HS-5 (cell line): ENCODE measurements at regions not wholly inside any gene's neighbourhood (a gene's known extent, or its start where the extent isn't known, plus 50 kb on each side); places are given as distances from the start of the nearest gene placed in this dataset.

Experiments
- DNase-seq: peaks from one replicate; pipeline ENCODE4 v3.0.0-alpha.2; 2012; ENCODE audit warnings: low read depth

GRCh38 chr2:217299590-217299989 lies 439.7 kb upstream of the TNP1 start:
- DNase-seq, result no peak

- DNase-seq, result no peak
Measured at GRCh38 chr2:217297096-217297495, 437.2 kb upstream of the TNP1 start.

DNA sequence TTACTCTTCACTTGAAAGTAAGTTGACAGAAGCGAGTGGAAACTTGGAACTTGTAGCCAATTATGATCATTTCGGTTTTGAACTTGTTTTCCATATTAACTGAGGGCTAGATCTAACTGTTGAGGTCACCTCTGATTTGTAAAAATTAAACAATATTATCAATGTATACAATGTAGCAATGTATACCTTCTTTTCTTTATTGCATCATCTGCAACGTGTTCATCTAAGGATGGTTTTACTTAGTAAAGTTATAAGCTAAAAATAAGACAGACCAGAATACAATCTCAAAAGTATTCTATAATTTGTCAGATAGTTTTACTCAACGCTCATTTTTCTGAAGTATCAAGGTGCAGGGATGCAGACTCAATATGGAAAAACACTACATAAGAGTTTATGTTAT lies 435.0 kb upstream of the TNP1 start:
- no peak for DNase-seq

DNA sequence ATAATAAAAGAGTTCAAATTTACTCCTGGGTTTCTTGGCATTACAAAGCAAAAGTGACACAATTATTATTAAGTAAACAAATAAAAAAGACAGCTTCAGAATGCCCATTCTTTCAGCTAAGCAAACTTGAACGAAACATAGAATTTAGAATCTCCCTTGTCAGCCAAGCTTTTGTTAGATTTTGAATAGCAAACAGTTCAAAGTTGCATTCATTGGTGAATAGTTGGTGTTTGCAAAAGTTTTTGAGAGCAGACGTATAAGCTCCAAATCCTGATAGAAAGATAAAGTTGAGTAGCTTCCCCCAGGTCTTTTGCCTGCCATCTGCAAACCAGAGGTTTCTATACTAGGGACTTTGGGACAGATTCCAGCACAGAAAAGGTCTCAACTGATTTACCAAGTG lies 434.3 kb upstream of the TNP1 start:
- DNase-seq, result no peak

DNA sequence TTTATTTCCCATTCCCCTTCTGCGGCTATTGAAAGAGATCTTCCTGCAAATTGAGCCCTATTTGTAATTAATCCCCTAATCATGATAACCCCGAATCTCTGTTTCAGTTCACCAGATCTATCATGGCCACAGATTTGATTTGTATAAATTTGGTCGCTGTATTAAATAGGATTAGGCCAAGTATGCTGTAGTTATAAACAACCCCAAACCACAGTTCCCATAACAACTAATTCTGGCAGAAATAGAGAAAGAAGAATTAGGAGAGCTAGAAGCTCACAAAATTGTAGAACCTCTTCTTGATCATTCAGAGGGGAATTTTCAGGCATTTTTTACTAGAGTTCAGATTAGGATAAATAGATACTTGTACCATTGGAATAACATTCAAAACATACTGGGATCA lies 433.7 kb upstream of the TNP1 start:
- DNase-seq, result no peak

- DNase-seq, result no peak
Measured at GRCh38 chr2:217293046-217293445, 433.2 kb upstream of the TNP1 start.

DNA sequence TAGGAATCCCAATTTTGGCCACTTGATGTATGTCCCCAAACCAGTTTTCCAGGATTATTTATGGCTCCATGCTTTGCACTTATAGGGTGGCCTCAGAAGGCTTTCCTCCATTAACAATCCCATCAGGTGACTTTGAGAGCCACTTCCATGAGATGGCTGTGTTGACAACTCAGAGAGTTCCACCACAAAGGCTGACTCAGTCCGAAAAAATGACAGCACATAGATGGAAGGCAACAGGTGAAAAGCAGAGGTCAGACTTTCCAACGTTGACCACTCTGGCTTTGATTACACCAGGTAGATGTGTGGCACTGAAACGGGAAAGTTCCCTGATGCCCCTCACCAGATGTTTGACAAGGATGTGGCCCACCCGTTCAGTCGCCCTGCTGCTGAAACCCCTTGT lies 431.4 kb upstream of the TNP1 start:
- no peak for DNase-seq

- DNase-seq, result no peak
Measured at GRCh38 chr2:217290467-217290866, 430.6 kb upstream of the TNP1 start.

DNA sequence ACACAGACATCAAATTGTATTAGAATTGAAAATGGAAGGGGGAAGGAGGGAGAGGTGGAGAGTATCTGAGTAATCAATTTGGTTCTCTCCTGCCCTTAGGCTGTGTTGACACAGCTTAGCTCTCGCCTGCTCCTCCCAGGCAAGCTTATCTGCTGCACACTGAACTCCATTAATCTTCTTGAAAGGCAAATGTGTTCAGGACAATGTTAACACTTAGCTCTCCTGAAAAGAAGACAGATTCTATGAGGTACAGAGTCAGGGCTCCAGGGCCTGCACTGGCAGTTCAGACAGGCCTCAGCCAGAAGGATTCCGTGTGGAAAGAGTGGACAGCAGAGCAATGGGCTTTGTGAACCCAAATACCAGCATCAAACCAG lies 430.0 kb upstream of the TNP1 start:
- DNase-seq, result no peak

DNA sequence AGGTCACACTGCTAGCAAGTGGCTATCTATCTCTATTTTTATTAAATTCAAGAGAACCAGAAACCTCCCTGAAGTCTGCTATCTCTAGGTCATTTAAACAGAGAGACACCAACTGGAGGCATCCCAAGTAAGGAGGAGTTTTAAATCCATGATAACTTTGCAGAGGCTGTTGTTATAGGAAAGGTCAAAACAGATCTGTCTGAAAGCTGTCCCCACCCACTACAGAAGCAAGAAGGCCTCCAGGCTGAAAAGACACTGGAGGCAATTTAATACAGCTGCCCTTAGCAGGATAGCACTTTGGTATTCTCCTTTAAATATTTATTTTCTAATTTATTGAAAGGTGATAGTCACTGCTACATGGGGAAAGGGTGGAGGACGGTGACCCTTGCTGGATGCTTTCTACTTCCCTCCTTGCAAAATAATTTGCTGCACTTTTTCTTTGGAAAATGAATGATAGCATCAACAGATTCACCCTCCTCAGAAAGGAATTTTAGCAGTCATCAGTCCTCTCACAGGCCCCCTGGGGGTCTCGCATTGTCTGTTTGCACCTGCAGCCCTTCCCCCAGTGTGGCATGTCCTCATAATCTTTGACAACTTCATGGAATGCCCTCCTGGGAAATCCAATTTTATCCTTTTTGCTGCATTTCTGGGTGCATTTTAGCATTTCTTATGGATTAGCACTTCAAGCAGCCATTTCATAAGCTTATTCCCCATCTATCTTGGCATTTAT lies 429.5 kb upstream of the TNP1 start:
- no peak for DNase-seq

DNA sequence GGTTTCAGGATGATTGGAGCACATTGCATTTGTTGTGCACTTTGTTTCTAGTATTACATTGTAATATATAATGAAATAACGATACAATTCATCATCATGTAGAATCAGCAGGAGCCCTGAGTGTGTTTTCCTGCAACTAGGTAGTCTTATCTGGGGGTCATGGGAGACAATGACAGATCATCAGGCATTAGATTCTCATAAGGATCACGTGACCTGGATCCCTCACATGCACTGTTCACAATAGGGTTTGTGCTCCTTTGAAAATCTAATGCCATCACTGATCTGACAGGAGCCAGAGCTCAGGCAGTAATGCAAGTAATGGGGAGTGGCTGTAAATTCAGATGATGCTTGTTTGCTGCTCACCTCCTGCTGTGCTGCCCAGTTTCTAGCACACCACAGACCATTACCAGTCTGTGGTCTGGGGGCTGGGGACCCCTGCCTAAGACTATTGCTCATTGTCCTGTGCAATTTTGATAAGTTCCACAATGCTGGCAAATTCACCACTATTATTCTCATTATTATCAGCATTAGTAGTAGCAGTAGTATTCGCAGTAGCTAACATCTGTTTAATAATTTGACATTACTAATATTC lies 428.7 kb upstream of the TNP1 start:
- DNase-seq, result no peak

DNA sequence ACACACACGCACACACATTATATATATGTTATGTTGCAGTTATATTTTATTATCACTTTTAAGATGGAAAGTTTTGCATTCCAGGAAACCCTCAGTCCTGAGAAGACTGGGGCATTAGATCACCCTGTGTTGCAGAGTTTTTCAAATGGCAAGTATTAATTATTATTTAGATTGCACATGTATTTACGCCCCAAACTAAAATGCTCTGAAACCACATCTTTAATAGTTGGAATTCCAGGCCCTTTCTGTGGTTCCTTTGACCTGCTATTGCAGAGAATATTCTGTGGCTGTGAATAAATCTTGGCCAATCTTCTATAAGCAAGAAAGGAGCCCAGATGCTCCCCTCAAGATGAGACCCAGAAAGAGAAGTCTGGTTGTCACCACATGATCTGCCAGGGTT lies 427.0 kb upstream of the TNP1 start:
- no peak for DNase-seq

DNA sequence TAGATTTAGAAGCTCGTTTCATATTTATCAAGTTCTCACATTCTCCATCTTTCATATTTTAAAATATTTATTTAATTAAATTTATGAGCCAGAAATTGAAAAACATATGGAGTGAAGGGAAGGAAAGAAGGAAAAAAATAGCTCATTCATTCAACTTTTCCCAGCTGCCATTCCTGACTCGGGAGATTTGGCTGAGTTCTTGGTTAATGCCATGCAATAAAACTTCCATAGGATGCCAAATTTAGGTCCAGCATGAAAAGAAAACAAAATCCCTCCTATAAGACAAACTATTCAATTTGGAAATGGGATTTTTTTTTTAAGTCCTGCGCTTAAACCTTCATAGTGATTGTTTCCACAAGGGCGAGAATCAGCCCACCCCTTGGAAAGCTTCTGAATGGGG lies 426.1 kb upstream of the TNP1 start:
- no peak for DNase-seq

DNA sequence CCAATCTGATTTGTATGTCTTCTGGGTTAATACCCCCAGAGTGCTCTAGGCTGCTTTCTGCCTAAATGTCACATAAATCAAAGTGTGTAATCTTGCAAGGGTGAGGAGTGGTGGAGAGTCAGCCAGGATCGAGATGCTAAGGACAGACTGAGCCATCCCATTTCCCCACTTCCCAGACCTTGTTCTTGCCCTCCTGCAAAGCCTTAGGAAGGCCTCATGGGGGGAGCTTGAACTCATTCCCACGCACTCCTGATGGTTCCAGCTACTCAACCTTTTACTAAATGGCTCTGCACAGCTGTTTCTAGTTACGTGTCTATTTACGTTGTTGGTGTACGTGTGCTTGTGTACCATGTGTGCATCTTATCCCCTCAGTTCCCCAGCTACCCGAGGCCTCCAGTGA lies 423.6 kb upstream of the TNP1 start:
- DNase-seq, result no peak

DNA sequence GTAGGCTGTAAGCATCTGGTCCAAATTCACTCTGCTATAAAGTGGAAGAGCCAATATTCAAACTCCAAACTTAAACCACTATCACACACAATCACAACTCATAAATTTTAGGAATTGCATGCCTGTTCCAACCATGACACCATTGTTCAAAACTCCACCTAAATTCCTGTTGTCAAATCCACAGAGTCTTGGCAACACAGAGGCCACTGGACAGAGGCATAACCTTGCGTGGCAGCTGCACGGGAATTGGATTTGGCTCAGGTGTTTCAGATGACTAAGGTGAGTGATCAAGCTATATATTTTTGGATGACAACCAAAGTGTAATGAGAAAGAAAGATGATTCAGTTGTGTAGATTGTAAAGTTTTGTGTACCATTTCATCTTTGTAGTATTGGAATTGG lies 422.7 kb upstream of the TNP1 start:
- DNase-seq, result no peak

GRCh38 chr2:217279556-217279955 lies 419.7 kb upstream of the TNP1 start:
- peak; percentile 88 for DNase-seq

- no peak for DNase-seq
Measured at GRCh38 chr2:217279140-217279539, 419.3 kb upstream of the TNP1 start.

DNA sequence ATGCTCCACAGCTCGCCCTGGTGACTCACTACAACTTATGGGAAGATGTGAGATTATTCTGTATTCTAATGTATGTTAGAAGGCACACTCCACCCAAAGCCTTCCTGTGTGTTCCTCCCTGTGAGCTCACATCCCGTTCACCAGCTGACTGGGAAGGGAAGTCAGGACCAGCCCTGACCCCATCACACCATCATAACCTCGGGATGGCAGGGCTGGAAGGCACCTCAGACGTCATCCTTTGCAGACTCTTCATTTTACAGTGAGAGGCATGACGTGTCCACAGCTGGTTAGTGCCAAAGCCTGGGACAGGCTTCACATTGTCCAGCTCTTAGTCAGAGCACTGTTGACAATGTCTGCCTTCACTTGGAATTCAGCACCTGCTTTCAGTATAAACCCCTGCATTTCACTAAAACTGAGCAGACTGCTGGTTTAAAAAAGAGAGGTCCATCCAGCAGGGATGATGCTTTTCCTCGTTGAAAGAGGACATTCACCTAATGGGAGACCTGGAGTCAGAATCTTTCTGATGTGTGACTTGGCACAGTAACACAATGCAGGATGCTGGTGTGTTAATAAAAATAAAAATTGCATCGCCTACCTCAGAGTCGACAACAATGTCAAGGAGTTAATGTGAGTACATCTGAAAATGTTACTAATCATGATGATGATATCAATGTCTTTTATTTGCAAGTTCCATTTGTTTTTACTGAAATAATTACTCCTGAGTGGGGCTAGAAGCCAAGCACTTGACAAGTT lies 418.0 kb upstream of the TNP1 start:
- peak; percentile 99 for DNase-seq

DNA sequence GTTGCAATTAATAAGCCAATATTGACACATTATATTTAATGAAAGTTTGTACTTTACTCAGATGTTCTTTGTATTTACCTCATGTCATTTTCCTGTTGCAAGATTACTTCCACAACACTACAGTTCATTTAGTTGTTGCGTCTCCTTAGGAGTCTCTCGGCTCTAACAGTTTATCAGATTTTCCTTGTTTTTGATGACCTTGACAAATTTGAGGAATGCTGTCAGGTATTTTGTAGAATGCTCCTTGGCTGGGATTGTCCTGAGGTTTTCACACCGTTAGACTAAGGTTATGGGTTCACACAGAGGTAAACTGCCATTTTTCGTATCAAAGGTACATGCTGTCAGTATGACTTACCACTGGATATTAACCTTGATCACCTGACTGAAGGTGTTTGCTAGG lies 416.6 kb upstream of the TNP1 start:
- DNase-seq, result no peak

DNA sequence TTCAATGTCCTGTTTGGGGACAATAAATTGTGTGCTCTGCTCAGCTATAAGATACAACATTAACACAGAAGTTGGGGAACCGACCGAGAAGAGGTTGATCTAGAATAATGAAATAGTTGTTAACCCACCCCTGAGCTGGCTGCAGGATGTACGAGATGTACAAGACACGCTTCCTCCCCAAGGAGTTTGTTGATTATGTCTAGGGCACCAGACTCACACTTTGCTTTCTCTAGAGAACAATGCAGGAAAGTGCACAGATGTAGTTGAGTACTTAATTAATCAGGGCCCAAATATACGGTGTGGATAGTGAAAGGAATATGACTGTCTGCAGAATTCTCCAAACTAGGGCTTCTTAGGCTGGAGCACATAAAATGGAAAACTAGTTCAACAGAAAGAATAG lies 415.2 kb upstream of the TNP1 start:
- DNase-seq, result no peak

DNA sequence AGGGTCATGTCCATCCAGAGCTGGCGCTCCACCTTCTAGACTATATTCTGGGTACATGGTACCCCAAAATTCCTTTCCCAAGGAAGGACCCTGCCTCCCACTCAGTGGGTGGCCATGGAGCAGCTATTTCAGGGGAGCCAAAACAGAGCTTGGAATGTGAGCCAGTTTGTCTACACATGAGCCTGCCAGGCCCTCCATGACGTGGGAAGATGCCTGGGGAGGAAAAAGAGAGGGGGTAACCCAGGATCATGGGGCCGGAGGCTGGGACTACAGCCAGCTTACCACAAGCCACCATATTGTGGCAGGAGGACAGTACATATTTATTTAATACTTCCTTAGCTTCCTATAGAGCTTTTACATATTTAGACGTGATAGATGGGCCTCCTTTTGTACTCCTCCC lies 414.7 kb upstream of the TNP1 start:
- no peak for DNase-seq

DNA sequence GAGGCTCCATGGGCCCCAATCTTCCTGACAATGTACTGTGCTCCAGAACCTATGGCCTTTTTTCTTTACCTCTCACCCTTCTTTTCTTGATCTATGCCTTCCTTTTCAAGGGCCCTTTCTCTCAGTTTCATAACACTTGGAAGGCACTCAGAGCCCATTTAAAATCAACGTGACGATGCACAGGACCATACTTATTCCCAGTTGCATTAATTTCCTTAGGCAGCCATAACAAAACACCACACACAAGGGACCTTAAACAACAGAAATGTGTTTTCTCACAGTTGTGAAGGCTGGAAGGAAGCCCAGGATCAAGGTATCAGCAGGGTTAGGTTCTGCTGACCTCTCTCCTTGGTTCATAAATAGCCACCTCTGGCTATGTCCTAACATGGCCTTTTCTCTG lies 414.0 kb upstream of the TNP1 start:
- DNase-seq, result no peak

DNA sequence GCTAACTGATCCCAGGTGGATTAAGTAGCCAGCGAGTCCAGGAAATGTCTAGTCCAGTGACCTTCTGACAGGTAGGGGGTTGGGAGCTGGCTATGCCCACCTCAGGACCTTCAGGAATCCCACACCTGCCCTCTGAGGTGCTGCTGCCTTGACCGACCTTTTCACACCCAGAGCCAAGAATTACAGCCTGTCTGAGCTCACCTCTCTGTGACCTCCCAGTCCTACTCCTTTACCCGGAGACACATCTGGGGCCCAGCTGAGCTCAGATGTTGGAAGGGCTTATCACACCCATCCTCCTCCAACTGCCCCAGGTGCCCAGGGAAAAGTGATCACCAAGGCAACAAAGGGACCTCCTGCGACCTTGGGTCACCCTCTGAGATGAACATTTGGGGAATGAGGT lies 413.3 kb upstream of the TNP1 start:
- DNase-seq, result no peak

- no peak for DNase-seq
Measured at GRCh38 chr2:217271813-217272212, 411.9 kb upstream of the TNP1 start.
